ENCODE measurements at regions not wholly inside any gene's neighbourhood (a gene's known extent, or its start where the extent isn't known, plus 50 kb on each side); places are given as distances from the start of the nearest gene placed in this dataset.

DNA sequence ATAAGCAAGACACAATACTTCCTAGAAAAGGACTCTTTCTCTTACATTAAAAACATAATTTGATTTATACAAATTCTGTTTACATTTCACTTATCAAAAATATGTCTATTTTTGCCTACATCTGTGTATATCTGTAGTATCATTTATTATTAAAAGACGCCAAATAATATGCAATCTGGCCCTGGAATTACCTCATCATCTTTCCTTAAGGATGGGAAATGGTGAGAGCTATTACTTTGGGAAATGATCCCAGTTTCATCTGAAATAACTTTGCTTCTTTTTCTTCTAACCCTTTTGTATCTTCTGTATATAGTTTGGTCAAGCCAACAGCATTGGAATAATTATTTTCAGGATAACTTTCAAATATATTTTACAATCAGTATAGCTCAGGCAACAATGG, 85.0 kb downstream of the FAS start:
- TF ChIP-seq CHD2 (IDR thresholded peaks at IDR 0.05; ENCODE audit: low read length, partially characterized antibody) (no peak), JUNB (IDR thresholded peaks at IDR 0.05) (no peak), JUN (IDR thresholded peaks at IDR 0.05) (no peak), POLR2A (IDR thresholded peaks at IDR 0.05; ENCODE audit: low read length) (no peak), RFX5 (IDR thresholded peaks at IDR 0.05) (no peak), RAD21 (conservative IDR thresholded peaks at IDR 0.05 in 1 of 2, IDR thresholded peaks at IDR 0.05 in 1 of 2) (no peak)
- TF ChIP-seq, protein P1, sequence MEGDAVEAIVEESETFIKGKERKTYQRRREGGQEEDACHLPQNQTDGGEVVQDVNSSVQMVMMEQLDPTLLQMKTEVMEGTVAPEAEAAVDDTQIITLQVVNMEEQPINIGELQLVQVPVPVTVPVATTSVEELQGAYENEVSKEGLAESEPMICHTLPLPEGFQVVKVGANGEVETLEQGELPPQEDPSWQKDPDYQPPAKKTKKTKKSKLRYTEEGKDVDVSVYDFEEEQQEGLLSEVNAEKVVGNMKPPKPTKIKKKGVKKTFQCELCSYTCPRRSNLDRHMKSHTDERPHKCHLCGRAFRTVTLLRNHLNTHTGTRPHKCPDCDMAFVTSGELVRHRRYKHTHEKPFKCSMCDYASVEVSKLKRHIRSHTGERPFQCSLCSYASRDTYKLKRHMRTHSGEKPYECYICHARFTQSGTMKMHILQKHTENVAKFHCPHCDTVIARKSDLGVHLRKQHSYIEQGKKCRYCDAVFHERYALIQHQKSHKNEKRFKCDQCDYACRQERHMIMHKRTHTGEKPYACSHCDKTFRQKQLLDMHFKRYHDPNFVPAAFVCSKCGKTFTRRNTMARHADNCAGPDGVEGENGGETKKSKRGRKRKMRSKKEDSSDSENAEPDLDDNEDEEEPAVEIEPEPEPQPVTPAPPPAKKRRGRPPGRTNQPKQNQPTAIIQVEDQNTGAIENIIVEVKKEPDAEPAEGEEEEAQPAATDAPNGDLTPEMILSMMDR (IDR thresholded peaks at IDR 0.05) = no peak
- TF ChIP-seq, protein P2, sequence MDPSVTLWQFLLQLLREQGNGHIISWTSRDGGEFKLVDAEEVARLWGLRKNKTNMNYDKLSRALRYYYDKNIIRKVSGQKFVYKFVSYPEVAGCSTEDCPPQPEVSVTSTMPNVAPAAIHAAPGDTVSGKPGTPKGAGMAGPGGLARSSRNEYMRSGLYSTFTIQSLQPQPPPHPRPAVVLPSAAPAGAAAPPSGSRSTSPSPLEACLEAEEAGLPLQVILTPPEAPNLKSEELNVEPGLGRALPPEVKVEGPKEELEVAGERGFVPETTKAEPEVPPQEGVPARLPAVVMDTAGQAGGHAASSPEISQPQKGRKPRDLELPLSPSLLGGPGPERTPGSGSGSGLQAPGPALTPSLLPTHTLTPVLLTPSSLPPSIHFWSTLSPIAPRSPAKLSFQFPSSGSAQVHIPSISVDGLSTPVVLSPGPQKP (IDR thresholded peaks at IDR 0.05; ENCODE audit: low read depth, low read length) = no peak
- TF ChIP-seq, protein P3, sequence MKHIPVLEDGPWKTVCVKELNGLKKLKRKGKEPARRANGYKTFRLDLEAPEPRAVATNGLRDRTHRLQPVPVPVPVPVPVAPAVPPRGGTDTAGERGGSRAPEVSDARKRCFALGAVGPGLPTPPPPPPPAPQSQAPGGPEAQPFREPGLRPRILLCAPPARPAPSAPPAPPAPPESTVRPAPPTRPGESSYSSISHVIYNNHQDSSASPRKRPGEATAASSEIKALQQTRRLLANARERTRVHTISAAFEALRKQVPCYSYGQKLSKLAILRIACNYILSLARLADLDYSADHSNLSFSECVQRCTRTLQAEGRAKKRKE (CRISPR knock-in tag; IDR thresholded peaks at IDR 0.05; ENCODE audit: low read depth) = no peak
- TF ChIP-seq, protein P4, sequence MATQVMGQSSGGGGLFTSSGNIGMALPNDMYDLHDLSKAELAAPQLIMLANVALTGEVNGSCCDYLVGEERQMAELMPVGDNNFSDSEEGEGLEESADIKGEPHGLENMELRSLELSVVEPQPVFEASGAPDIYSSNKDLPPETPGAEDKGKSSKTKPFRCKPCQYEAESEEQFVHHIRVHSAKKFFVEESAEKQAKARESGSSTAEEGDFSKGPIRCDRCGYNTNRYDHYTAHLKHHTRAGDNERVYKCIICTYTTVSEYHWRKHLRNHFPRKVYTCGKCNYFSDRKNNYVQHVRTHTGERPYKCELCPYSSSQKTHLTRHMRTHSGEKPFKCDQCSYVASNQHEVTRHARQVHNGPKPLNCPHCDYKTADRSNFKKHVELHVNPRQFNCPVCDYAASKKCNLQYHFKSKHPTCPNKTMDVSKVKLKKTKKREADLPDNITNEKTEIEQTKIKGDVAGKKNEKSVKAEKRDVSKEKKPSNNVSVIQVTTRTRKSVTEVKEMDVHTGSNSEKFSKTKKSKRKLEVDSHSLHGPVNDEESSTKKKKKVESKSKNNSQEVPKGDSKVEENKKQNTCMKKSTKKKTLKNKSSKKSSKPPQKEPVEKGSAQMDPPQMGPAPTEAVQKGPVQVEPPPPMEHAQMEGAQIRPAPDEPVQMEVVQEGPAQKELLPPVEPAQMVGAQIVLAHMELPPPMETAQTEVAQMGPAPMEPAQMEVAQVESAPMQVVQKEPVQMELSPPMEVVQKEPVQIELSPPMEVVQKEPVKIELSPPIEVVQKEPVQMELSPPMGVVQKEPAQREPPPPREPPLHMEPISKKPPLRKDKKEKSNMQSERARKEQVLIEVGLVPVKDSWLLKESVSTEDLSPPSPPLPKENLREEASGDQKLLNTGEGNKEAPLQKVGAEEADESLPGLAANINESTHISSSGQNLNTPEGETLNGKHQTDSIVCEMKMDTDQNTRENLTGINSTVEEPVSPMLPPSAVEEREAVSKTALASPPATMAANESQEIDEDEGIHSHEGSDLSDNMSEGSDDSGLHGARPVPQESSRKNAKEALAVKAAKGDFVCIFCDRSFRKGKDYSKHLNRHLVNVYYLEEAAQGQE (IDR thresholded peaks at IDR 0.05) = no peak
